ENCODE measurements at regions not wholly inside any gene's neighbourhood (a gene's known extent, or its start where the extent isn't known, plus 50 kb on each side); places are given as distances from the start of the nearest gene placed in this dataset.
"Not testable (repeated sequence)": the region's sequence is repeated elsewhere in the genome, so short reads cannot be mapped to it uniquely, and the experiment has no call there.

DNA sequence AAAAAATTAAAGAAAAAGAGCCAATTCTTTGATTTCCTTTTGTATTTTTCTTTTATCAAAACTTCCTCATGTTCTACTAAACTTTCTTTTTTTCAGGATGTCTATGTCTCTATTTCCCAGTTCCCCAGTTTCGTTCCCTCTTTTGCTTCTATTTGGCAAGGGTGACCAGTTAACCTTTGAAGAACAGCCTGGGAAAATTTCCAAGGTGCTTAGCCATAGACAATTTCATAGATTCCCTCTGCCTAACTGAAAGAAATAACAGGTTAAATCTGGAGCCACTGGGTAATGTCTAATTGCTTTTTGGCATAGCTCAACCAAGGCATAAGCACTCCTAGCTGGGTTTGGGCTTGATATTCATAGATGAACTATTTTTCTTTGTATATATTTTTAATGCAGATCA is 272.3 kb downstream of the ADGRL2 start:
- Histone ChIP-seq H3K4me1 (ENCODE audit: control insufficient read depth in 2 of 2, insufficient read depth in 2 of 2, low read length in 1 of 2) (no peaks in the 10 kb centered on the region), H3K27ac (ENCODE audit: low read depth in 2 of 2, low read length in 1 of 2) (no peak overlapping the region)
- WGBS, 2 donors: 16 to 28% methylated on average over 1 of the region's 1 CpG

DNA sequence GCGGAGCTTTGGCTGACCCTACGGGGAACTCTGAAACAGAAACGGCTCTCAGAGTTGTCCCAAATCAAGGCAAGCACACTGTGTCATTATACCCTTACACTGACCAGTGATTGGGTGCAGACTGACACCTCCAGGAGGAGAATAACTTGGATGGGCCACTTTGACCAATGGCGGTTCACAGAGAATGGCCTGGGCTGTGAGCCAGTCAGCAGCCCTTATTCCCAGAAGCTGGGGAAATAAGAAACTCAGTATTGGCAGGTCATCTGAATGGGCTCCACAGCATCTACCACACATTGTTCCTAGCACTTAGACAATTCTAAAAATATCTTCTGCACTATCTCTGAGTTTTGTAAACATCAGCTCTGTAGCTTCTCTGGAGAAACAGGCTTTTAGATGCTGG is 265.2 kb downstream of the ADGRL2 start:
- 83 to 88% methylated on average over 4 of the region's 4 CpGs for WGBS, 2 donors
- H3K4me1 ChIP-seq (ENCODE audit: control insufficient read depth in 2 of 2, insufficient read depth in 2 of 2, low read length in 1 of 2): no peaks in the 10 kb centered on the region
- H3K9me3 ChIP-seq (ENCODE audit: control insufficient read depth in 2 of 2, insufficient read depth in 1 of 2, low read depth in 1 of 2, low read length in 1 of 2): no peaks in the 10 kb centered on the region
- H3K27ac ChIP-seq (ENCODE audit: low read depth in 2 of 2, low read length in 1 of 2): no peak overlapping the region
- no peaks in the 10 kb centered on the region for H3K27me3 ChIP-seq (ENCODE audit: control insufficient read depth in 1 of 2, insufficient read depth in 2 of 2, low read length in 2 of 2)
- no peaks in the 10 kb centered on the region for H3K36me3 ChIP-seq (ENCODE audit: control insufficient read depth in 2 of 2, insufficient read depth in 2 of 2, low read length in 1 of 2)
- H3K4me3 ChIP-seq (ENCODE audit: low read depth in 1 of 2, low read length in 2 of 2): no peak overlapping the region

More for the DNA sequence above, 272.3 kb downstream of the ADGRL2 start:
- no peaks in the 10 kb centered on the region for H3K9me3 ChIP-seq (ENCODE audit: control insufficient read depth in 2 of 2, insufficient read depth in 1 of 2, low read depth in 1 of 2, low read length in 1 of 2)
- H3K27me3 ChIP-seq (ENCODE audit: control insufficient read depth in 1 of 2, insufficient read depth in 2 of 2, low read length in 2 of 2): no peaks in the 10 kb centered on the region
- no peaks in the 10 kb centered on the region for H3K36me3 ChIP-seq (ENCODE audit: control insufficient read depth in 2 of 2, insufficient read depth in 2 of 2, low read length in 1 of 2)
- H3K4me3 ChIP-seq (ENCODE audit: low read depth in 1 of 2, low read length in 2 of 2): no peak overlapping the region

DNA sequence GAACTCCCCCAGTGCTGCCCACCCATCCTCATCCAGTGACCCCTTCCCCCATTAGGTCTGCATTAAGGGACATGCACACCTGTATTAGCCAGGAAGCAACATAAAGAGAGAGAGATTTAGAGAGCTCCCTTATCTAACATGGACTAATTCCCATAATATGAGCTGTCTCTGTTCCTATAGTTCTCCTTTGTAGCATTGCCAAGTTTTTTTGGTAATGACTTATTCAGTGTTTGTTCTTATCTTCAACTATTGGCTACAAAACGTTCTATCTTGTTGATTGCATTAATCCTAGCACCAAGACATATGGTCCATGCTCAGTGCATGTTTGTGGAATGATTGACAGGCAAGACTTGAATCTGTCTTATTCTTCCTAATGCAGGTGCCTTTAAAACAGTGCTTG is 264.0 kb downstream of the ADGRL2 start:
- H3K36me3 ChIP-seq (ENCODE audit: control insufficient read depth in 2 of 2, insufficient read depth in 2 of 2, low read length in 1 of 2): no peaks in the 10 kb centered on the region
- no peaks in the 10 kb centered on the region for H3K27me3 ChIP-seq (ENCODE audit: control insufficient read depth in 1 of 2, insufficient read depth in 2 of 2, low read length in 2 of 2)
- WGBS, 2 donors: 9 to 10% methylated on average over 1 of the region's 1 CpG
- no peaks in the 10 kb centered on the region for H3K4me1 ChIP-seq (ENCODE audit: control insufficient read depth in 2 of 2, insufficient read depth in 2 of 2, low read length in 1 of 2)
- H3K4me3 ChIP-seq (ENCODE audit: low read depth in 1 of 2, low read length in 2 of 2): no peak overlapping the region
- no peak overlapping the region for H3K27ac ChIP-seq (ENCODE audit: low read depth in 2 of 2, low read length in 1 of 2)
- no peaks in the 10 kb centered on the region for H3K9me3 ChIP-seq (ENCODE audit: control insufficient read depth in 2 of 2, insufficient read depth in 1 of 2, low read depth in 1 of 2, low read length in 1 of 2)

DNA sequence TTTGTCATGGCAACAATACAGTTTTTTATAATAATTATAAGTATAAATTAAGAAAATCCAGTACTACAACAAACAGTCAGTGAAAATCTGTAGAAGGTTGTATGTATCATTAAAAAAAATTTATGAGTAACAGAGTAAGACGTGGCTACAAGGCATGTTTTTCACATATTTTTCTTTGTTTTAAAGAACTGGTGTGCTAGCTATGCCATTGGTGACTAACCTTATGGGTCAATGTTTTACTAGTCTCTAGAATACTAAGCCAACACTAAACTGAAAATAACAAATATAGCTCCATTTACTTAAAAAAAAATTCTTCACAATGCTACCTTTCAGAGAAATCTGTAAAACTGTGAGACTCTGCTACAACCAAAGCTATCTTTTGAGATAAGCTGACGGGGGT is 261.5 kb downstream of the ADGRL2 start:
- H3K27ac ChIP-seq (ENCODE audit: low read depth in 2 of 2, low read length in 1 of 2): no peak overlapping the region
- H3K4me1 ChIP-seq (ENCODE audit: control insufficient read depth in 2 of 2, insufficient read depth in 2 of 2, low read length in 1 of 2): no peaks in the 10 kb centered on the region
- 65 to 82% methylated on average over 2 of the region's 2 CpGs for WGBS, 2 donors
- H3K27me3 ChIP-seq (ENCODE audit: control insufficient read depth in 1 of 2, insufficient read depth in 2 of 2, low read length in 2 of 2): no peaks in the 10 kb centered on the region
- no peak overlapping the region for H3K4me3 ChIP-seq (ENCODE audit: low read depth in 1 of 2, low read length in 2 of 2)
- no peaks in the 10 kb centered on the region for H3K36me3 ChIP-seq (ENCODE audit: control insufficient read depth in 2 of 2, insufficient read depth in 2 of 2, low read length in 1 of 2)
- no peaks in the 10 kb centered on the region for H3K9me3 ChIP-seq (ENCODE audit: control insufficient read depth in 2 of 2, insufficient read depth in 1 of 2, low read depth in 1 of 2, low read length in 1 of 2)

DNA sequence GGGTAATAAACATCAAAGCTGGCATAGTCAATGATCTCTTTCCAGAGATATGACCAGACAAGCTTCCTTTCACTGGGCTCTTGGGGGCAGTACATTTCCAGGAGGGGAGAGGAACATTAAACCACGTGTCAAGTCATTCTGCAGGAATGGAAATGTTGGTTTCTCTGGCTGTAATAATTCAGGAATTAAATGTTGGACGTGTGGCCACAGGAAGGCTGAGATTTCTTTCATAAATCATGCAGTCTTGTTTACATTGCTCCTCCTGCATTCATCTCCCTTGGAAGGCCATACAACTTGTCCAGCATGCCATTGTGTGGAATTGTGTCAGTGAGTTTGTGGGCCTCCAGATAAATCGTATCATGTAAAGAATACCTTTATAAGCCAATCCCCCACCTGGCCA is 259.2 kb downstream of the ADGRL2 start:
- Histone ChIP-seq H3K4me1 (ENCODE audit: control insufficient read depth in 2 of 2, insufficient read depth in 2 of 2, low read length in 1 of 2) (no peaks in the 10 kb centered on the region), H3K27me3 (ENCODE audit: control insufficient read depth in 1 of 2, insufficient read depth in 2 of 2, low read length in 2 of 2) (no peaks in the 10 kb centered on the region), H3K27ac (ENCODE audit: low read depth in 2 of 2, low read length in 1 of 2) (no peak overlapping the region), H3K4me3 (ENCODE audit: low read depth in 1 of 2, low read length in 2 of 2) (no peak overlapping the region), H3K36me3 (ENCODE audit: control insufficient read depth in 2 of 2, insufficient read depth in 2 of 2, low read length in 1 of 2) (no peaks in the 10 kb centered on the region), H3K9me3 (ENCODE audit: control insufficient read depth in 2 of 2, insufficient read depth in 1 of 2, low read depth in 1 of 2, low read length in 1 of 2) (no peaks in the 10 kb centered on the region)
- 22 to 24% methylated on average over 3 of the region's 3 CpGs for WGBS, 2 donors

DNA sequence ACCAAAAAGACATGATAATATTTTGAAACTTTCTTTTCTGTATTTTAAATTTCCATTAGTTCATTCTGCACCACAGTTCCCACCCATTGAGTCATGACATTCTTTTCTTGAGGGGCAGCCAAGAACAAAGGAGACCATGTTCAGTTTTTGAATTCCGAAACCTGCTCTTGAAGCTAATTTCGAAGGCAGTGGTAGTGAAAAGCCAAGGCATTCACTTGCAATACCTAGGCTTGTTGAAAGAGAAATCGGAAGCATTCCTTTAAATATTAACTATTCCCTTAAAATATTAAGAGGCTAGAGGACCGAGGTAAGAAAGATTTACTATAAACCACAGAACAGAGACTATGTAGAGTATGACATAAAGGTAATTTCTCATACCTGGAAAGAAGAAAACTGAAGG is 256.3 kb downstream of the ADGRL2 start:
- no peaks in the 10 kb centered on the region for H3K27me3 ChIP-seq (ENCODE audit: control insufficient read depth in 1 of 2, insufficient read depth in 2 of 2, low read length in 2 of 2)
- H3K4me1 ChIP-seq (ENCODE audit: control insufficient read depth in 2 of 2, insufficient read depth in 2 of 2, low read length in 1 of 2): no peaks in the 10 kb centered on the region
- 88% methylated on average over 4 of the region's 4 CpGs for WGBS, 2 donors
- H3K27ac ChIP-seq (ENCODE audit: low read depth in 2 of 2, low read length in 1 of 2): no peak overlapping the region
- no peak overlapping the region for H3K4me3 ChIP-seq (ENCODE audit: low read depth in 1 of 2, low read length in 2 of 2)
- H3K9me3 ChIP-seq (ENCODE audit: control insufficient read depth in 2 of 2, insufficient read depth in 1 of 2, low read depth in 1 of 2, low read length in 1 of 2): no peaks in the 10 kb centered on the region
- H3K36me3 ChIP-seq (ENCODE audit: control insufficient read depth in 2 of 2, insufficient read depth in 2 of 2, low read length in 1 of 2): no peaks in the 10 kb centered on the region

DNA sequence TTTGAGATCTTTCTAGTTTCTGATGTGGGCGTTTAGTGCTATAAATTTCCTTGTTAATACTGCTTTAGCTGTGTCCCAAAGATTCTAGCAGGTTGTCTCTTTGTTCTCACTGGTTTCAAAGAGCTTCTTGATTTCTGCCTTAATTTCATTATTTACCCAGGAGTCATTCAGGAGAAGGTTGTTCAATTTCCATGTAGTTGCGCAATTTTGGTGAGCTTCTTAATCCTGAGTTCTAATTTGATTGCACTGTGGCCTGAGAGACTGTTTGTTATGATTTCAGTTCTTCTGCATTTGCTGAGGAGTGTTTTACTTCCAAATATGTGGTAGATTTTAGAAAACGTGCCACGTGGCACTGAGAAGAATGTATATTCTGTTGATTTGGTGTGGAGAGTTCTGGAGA is 254.6 kb downstream of the ADGRL2 start:
- H3K4me3 ChIP-seq (ENCODE audit: low read depth in 1 of 2, low read length in 2 of 2); H3K27me3 ChIP-seq (ENCODE audit: control insufficient read depth in 1 of 2, insufficient read depth in 2 of 2, low read length in 2 of 2); H3K4me1 ChIP-seq (ENCODE audit: control insufficient read depth in 2 of 2, insufficient read depth in 2 of 2, low read length in 1 of 2); H3K27ac ChIP-seq (ENCODE audit: low read depth in 2 of 2, low read length in 1 of 2); H3K36me3 ChIP-seq (ENCODE audit: control insufficient read depth in 2 of 2, insufficient read depth in 2 of 2, low read length in 1 of 2); H3K9me3 ChIP-seq (ENCODE audit: control insufficient read depth in 2 of 2, insufficient read depth in 1 of 2, low read depth in 1 of 2, low read length in 1 of 2): not testable (repeated sequence)
- 83 to 91% methylated on average over 4 of the region's 4 CpGs for WGBS, 2 donors

DNA sequence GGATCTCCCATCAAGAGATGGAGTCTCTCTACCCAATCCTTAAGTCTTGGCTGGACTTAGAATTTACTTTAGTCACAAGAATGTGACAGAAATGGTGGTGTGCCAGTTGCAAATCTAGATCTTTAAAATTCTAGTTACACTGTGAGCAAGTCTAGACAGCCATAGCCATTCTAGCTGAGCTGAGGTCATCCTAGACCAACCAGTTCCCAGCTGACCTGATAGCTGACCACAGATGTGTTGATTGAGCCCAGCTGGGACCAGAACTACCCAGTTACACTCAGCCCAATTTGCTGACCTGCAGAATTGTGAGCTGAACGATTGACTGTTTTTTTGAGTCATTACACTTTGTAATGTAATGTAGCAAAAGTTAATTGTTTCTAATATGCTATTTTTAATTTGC is 251.8 kb downstream of the ADGRL2 start:
- Histone ChIP-seq H3K36me3 (ENCODE audit: control insufficient read depth in 2 of 2, insufficient read depth in 2 of 2, low read length in 1 of 2) (no peaks in the 10 kb centered on the region), H3K9me3 (ENCODE audit: control insufficient read depth in 2 of 2, insufficient read depth in 1 of 2, low read depth in 1 of 2, low read length in 1 of 2) (no peaks in the 10 kb centered on the region), H3K27me3 (ENCODE audit: control insufficient read depth in 1 of 2, insufficient read depth in 2 of 2, low read length in 2 of 2) (no peaks in the 10 kb centered on the region), H3K4me1 (ENCODE audit: control insufficient read depth in 2 of 2, insufficient read depth in 2 of 2, low read length in 1 of 2) (no peaks in the 10 kb centered on the region), H3K4me3 (ENCODE audit: low read depth in 1 of 2, low read length in 2 of 2) (no peak overlapping the region), H3K27ac (ENCODE audit: low read depth in 2 of 2, low read length in 1 of 2) (no peak overlapping the region)
- WGBS, 2 donors: 81 to 88% methylated on average over 1 of the region's 1 CpG

DNA sequence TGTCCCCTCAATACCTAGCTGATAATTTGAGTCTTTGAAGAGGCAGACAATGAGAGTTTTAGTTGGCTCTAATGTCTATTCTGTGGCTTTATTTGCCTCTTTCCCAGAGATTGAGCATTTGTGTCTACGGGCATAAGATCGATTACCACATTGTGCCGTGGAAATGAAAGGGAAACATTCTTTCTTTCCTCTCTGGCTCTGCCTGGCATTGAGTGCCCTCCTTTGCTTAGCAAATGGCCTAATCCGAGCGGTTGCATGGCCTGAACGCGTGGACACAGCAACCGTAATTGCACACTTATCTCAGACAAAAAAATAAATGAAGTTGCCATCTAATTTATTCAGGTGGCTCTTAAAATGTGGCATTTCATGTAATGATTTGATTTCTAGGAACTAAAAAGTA is 247.9 kb downstream of the ADGRL2 start:
- H3K4me3 ChIP-seq (ENCODE audit: low read depth in 1 of 2, low read length in 2 of 2): no peak overlapping the region
- H3K4me1 ChIP-seq (ENCODE audit: control insufficient read depth in 2 of 2, insufficient read depth in 2 of 2, low read length in 1 of 2): no peaks in the 10 kb centered on the region
- no peaks in the 10 kb centered on the region for H3K36me3 ChIP-seq (ENCODE audit: control insufficient read depth in 2 of 2, insufficient read depth in 2 of 2, low read length in 1 of 2)
- 90 to 92% methylated on average over 8 of the region's 8 CpGs for WGBS, 2 donors
- no peaks in the 10 kb centered on the region for H3K27me3 ChIP-seq (ENCODE audit: control insufficient read depth in 1 of 2, insufficient read depth in 2 of 2, low read length in 2 of 2)
- H3K9me3 ChIP-seq (ENCODE audit: control insufficient read depth in 2 of 2, insufficient read depth in 1 of 2, low read depth in 1 of 2, low read length in 1 of 2): no peaks in the 10 kb centered on the region
- H3K27ac ChIP-seq (ENCODE audit: low read depth in 2 of 2, low read length in 1 of 2): no peak overlapping the region

DNA sequence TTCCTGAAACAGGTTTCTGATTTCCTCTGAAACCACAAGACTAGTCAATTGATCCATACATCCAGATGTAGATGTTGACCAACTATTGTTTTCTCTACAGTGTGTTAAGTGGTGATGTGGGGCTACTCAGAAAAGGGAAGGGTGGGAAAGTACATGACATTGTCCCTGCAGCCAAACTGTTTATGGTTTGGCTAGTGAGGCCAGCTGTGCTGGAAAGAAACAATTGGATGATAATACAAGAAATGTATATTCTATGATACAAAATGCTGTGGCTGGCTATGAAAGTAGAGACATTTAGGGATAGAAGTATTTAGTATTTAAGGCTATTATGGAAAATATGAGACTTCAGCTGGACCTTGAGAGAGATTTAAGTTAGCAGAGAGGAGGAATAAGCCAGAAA is 244.5 kb downstream of the ADGRL2 start:
- no peaks in the 10 kb centered on the region for H3K4me1 ChIP-seq (ENCODE audit: control insufficient read depth in 2 of 2, insufficient read depth in 2 of 2, low read length in 1 of 2)
- H3K27ac ChIP-seq (ENCODE audit: low read depth in 2 of 2, low read length in 1 of 2): no peak overlapping the region
- no peaks in the 10 kb centered on the region for H3K36me3 ChIP-seq (ENCODE audit: control insufficient read depth in 2 of 2, insufficient read depth in 2 of 2, low read length in 1 of 2)
- no peaks in the 10 kb centered on the region for H3K27me3 ChIP-seq (ENCODE audit: control insufficient read depth in 1 of 2, insufficient read depth in 2 of 2, low read length in 2 of 2)
- H3K4me3 ChIP-seq (ENCODE audit: low read depth in 1 of 2, low read length in 2 of 2): no peak overlapping the region
- H3K9me3 ChIP-seq (ENCODE audit: control insufficient read depth in 2 of 2, insufficient read depth in 1 of 2, low read depth in 1 of 2, low read length in 1 of 2): no peaks in the 10 kb centered on the region

Data from esophagus (tissue), 2 donors.